GM18868 (cell line): ENCODE measurements at regions not wholly inside any gene's neighbourhood (a gene's known extent, or its start where the extent isn't known, plus 50 kb on each side); places are given as distances from the start of the nearest gene placed in this dataset.
"Not testable (repeated sequence)": the region's sequence is repeated elsewhere in the genome, so short reads cannot be mapped to it uniquely, and the experiment has no call there.

ENCODE experiments used
- ATAC-seq: cut with Tn5 transposase; IDR thresholded peaks from one replicate; pipeline ENCODE4 v1.9.1; 2021; ENCODE audit warnings: mild to moderate bottlenecking, moderate library complexity; ENCODE audit not compliant: unreplicated experiment

GRCh38 chr21:31609081-31609480 is 50.4 kb upstream of the SOD1 start:
- no peak for ATAC-seq

GRCh38 chr21:31607791-31608190 is 51.7 kb upstream of the SOD1 start:
- no peak for ATAC-seq

- no peak for ATAC-seq
These were observed 53.2 kb upstream of the SOD1 start for GRCh38 chr21:31606081-31606874.

- peak; percentile 84 for ATAC-seq
These were observed 54.8 kb upstream of the SOD1 start for GRCh38 chr21:31604591-31605190.

- ATAC-seq = no peak
These were observed 59.9 kb upstream of the SOD1 start for GRCh38 chr21:31599563-31599962.

- ATAC-seq = no peak
These were observed 60.5 kb upstream of the SOD1 start for GRCh38 chr21:31599013-31599412.

- ATAC-seq = no peak
These were observed 61.8 kb upstream of the SOD1 start for GRCh38 chr21:31597683-31598082.

GRCh38 chr21:31596055-31596454 is 63.4 kb upstream of the SOD1 start:
- ATAC-seq = no peak

- ATAC-seq = no peak
These were observed 64.8 kb upstream of the SOD1 start for GRCh38 chr21:31594726-31595125.

GRCh38 chr21:31594279-31594678 is 65.2 kb upstream of the SOD1 start:
- ATAC-seq = no peak

- ATAC-seq = no peak
These were observed 66.4 kb upstream of the SOD1 start for GRCh38 chr21:31592963-31593560.

GRCh38 chr21:31592516-31592915 is 67.0 kb upstream of the SOD1 start:
- no peak for ATAC-seq

- no peak for ATAC-seq
These were observed 69.7 kb upstream of the SOD1 start for GRCh38 chr21:31589820-31590219.

- no peak for ATAC-seq
These were observed 73.4 kb upstream of the SOD1 start for GRCh38 chr21:31586118-31586517.

- not testable (repeated sequence) for ATAC-seq
These were observed 75.6 kb upstream of the SOD1 start for GRCh38 chr21:31583937-31584336.

GRCh38 chr21:31583498-31583897 is 76.0 kb upstream of the SOD1 start:
- ATAC-seq = no peak

GRCh38 chr21:31580866-31581276 is 78.6 kb upstream of the SOD1 start:
- ATAC-seq = peak; percentile 83

- ATAC-seq = no peak
These were observed 82.2 kb upstream of the SOD1 start for GRCh38 chr21:31577271-31577670.

- no peak for ATAC-seq
These were observed 83.1 kb upstream of the SOD1 start for GRCh38 chr21:31576428-31576827.

GRCh38 chr21:31573217-31573616 is 86.3 kb upstream of the SOD1 start:
- no peak for ATAC-seq

- ATAC-seq = no peak
These were observed 87.6 kb upstream of the SOD1 start for GRCh38 chr21:31571879-31572278.
